ENCODE measurements at regions not wholly inside any gene's neighbourhood (a gene's known extent, or its start where the extent isn't known, plus 50 kb on each side); places are given as distances from the start of the nearest gene placed in this dataset.

DNA sequence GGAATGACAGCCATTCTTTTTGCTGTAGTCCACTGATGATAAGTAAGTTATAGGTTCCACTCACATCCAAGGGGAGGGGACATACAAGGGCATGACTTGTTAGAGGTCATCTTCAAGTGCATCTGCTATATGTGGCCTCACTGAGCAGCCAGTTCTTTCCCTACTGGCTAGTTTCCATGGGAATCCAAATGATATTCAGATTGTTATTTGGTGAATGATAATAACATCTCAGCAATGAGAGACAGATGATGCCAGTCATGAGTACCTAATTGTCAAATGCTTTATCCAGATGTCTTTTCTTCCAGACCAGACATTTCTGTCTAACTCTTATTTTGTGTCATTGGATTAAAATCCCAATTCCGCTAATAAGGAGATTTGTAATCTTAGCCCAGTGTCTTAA is 460.4 kb upstream of the BOD1L1 start:
- Mint-ChIP-seq H3K36me3 (ENCODE audit: low read depth) (no peaks in the 10 kb centered on the region), H3K4me3 (no peak overlapping the region), H3K9me3 (peaks cover 16% of the 10 kb centered on the region), H3K27ac (no peak overlapping the region), H3K27me3 (no peaks in the 10 kb centered on the region), H3K4me1 (ENCODE audit: low read depth) (no peaks in the 10 kb centered on the region)

DNA sequence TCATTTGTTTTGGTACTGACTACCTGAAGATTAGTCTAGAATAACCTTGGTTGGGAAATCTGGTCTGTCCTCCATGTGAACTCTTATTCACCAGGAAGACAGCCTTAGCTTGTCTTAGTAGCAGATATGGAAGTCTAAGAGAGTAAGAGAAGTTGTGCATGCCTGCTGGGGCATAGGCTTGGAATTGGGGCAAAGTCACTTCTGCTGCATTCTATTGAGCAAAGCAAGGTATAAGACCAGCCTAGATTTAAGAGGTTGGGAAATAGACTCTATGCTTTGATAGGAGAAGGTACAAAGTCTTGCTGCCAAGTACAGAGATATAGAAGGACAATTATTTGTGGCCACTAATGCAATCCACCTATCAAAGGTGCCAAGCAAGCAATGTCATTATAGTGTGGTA is 464.0 kb upstream of the BOD1L1 start:
- Mint-ChIP-seq H3K27me3 (no peaks in the 10 kb centered on the region), H3K36me3 (ENCODE audit: low read depth) (no peaks in the 10 kb centered on the region), H3K27ac (no peak overlapping the region), H3K9me3 (peaks cover 13% of the 10 kb centered on the region), H3K4me1 (ENCODE audit: low read depth) (no peaks in the 10 kb centered on the region), H3K4me3 (no peak overlapping the region)

DNA sequence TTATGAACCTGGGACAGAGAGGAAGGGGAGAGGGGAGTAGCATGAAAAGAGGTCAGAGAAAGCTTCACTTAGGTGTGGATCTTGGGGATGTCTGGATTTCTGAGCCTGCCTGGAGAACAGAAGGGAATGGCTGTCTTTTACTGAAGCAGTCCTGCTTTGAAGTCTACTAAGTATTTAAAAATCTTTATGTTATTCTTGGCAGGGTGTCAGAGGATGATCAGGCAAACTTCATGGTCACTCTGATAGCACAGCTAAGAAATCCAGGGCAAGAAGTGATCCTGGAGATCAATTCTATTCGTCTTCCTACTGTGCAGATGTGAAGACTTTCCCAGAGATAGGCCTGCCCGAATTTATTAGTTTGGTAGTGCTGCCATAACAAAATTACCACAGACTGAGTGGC is 464.4 kb upstream of the BOD1L1 start:
- Mint-ChIP-seq H3K27ac (no peak overlapping the region), H3K9me3 (peaks cover 13% of the 10 kb centered on the region), H3K4me3 (no peak overlapping the region), H3K36me3 (ENCODE audit: low read depth) (no peaks in the 10 kb centered on the region), H3K27me3 (no peaks in the 10 kb centered on the region), H3K4me1 (ENCODE audit: low read depth) (no peaks in the 10 kb centered on the region)

DNA sequence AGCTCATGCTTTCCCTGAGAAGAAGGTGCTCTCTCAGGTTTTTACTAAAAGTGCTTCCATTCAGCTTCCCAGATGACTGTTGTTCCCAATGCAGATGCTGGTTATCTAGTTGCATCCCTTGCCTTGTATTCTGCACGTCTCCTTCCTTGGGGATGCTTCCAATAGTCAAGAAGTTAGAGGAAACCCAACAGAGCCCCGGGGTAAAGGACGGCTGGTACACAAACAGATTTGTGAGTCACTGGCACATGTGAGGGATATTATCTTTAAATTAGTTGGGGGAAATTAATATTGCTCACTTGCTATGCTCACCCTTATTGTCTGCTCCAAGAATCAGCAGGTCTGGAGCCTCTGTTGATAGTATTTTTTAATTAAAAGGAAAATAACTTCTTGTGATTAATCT is 465.2 kb upstream of the BOD1L1 start:
- no peak overlapping the region for H3K27ac Mint-ChIP-seq
- no peaks in the 10 kb centered on the region for H3K36me3 Mint-ChIP-seq (ENCODE audit: low read depth)
- H3K9me3 Mint-ChIP-seq, result peaks cover 13% of the 10 kb centered on the region
- no peak overlapping the region for H3K4me3 Mint-ChIP-seq
- H3K4me1 Mint-ChIP-seq (ENCODE audit: low read depth), result no peaks in the 10 kb centered on the region
- H3K27me3 Mint-ChIP-seq, result no peaks in the 10 kb centered on the region

DNA sequence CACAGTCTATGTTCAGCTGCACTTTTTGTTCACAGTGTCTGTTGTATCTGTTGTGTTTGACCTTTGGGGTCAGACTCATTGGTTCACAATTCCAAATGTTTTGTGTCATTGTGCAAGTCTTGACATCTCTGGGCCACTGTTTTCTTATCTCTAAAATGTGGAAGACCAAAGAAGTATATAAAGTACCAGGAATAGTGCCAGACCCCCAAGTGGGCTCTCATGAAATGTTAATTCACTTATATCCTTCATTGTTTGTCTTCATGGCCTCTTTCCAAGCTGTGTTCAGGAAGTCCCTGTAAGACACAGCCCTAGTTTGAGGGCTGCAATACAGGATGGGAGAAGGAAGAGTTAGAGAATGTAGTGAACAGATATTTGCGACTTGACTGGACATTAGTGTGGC is 468.3 kb upstream of the BOD1L1 start:
- H3K4me3 Mint-ChIP-seq, result no peak overlapping the region
- H3K4me1 Mint-ChIP-seq (ENCODE audit: low read depth), result no peaks in the 10 kb centered on the region
- no peaks in the 10 kb centered on the region for H3K27me3 Mint-ChIP-seq
- peaks cover 10% of the 10 kb centered on the region for H3K9me3 Mint-ChIP-seq
- H3K27ac Mint-ChIP-seq, result no peak overlapping the region
- no peaks in the 10 kb centered on the region for H3K36me3 Mint-ChIP-seq (ENCODE audit: low read depth)

DNA sequence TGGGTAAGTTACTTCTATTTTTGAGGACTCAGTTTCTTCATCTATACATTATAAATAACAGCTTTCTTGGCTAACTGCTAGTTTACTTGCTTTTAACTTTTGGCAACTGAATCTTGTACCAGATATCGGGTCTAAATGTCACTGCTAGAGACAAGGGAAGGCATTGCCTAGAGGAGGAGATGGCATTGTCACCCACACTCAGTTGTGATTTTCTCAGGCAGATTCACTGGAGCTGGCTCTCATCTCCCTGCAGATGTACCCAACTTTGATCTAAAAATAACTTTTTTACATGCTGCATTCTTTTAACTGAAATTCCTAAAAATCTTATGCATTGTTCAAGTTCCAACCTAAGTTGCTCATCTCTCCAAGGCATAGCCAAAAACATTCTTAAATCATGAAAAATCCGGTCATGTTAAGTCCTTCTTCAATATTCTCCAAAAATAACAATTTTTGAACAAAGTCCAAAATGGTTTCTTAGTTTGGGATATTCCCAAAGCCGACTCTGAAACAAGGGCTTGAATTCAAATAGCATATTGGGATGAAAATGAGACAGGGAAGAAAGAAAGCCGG is 469.0 kb upstream of the BOD1L1 start:
- Mint-ChIP-seq H3K4me3 (no peak overlapping the region), H3K4me1 (ENCODE audit: low read depth) (no peaks in the 10 kb centered on the region), H3K9me3 (peaks cover 3% of the 10 kb centered on the region), H3K36me3 (ENCODE audit: low read depth) (no peaks in the 10 kb centered on the region), H3K27me3 (no peaks in the 10 kb centered on the region), H3K27ac (no peak overlapping the region)

DNA sequence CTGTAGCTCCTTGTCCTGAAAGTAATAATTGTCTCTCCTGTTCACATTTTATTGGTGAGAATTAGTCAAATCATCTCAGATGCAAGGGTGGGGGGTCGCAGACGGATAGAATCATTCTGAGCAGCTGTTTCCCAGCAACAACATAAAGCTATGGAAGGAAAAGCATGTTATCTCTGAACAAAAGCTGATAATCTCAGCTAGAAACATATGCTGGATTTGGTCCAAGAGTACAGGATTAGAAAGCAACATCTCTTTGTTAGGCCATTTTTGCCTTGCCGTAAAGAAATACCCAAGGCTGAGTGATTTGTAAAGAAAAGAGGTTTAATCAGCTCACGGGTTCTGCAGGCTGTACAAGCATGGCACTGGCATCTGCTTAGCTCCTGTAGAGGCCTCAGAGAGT is 472.8 kb upstream of the BOD1L1 start:
- H3K4me1 Mint-ChIP-seq (ENCODE audit: low read depth), result no peaks in the 10 kb centered on the region
- H3K4me3 Mint-ChIP-seq, result no peak overlapping the region
- H3K27ac Mint-ChIP-seq, result no peak overlapping the region
- no peaks in the 10 kb centered on the region for H3K27me3 Mint-ChIP-seq
- H3K9me3 Mint-ChIP-seq, result peaks cover under 1% of the 10 kb centered on the region
- no peaks in the 10 kb centered on the region for H3K36me3 Mint-ChIP-seq (ENCODE audit: low read depth)

DNA sequence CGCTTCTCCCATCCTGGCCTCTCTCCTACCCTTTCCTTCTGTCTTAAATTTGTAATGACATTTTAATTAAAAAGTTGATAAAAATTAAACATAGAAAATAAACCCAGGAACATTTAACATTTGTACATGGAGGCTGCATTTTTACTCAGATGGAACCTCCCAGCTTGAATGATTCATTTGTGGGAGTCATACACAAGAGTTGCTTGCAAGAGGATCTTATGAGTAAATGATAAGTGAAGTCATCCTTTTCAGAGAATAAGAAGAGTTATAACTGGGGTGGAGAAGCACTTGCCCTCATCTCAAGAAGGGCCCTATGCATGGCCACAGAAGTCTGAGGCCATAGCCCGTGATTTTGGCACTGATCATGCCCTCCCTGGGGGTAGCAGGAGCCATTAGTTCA is 482.9 kb upstream of the BOD1L1 start:
- Mint-ChIP-seq H3K27ac (no peak overlapping the region), H3K4me1 (ENCODE audit: low read depth) (no peaks in the 10 kb centered on the region), H3K4me3 (no peak overlapping the region), H3K27me3 (peaks cover 21% of the 10 kb centered on the region), H3K36me3 (ENCODE audit: low read depth) (no peaks in the 10 kb centered on the region), H3K9me3 (peaks cover 4% of the 10 kb centered on the region)

DNA sequence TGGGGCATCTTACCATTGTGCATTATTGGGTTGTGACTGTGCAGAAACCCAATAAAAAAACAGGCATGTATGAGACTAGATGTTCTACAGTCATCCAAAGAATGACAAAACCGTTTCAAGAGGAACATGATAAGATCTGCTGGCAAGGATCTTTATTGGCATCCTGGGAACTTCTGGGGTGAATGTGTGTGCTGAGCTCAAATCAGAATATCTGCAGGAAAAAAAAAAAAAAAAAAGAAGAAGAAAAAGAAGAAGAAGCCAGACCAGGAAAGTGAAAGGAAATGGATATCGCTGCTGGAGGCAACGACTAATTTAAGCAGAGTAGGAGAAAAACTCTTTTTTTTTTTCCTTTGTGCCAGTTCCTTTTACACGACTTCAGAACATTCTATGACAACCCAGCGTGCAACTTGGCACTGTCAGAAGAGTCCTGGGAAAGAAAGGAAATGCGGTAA is 484.2 kb upstream of the BOD1L1 start:
- Mint-ChIP-seq H3K27me3 (peaks cover 21% of the 10 kb centered on the region), H3K9me3 (no peaks in the 10 kb centered on the region), H3K4me3 (no peak overlapping the region), H3K36me3 (ENCODE audit: low read depth) (no peaks in the 10 kb centered on the region), H3K4me1 (ENCODE audit: low read depth) (no peaks in the 10 kb centered on the region), H3K27ac (no peak overlapping the region)

DNA sequence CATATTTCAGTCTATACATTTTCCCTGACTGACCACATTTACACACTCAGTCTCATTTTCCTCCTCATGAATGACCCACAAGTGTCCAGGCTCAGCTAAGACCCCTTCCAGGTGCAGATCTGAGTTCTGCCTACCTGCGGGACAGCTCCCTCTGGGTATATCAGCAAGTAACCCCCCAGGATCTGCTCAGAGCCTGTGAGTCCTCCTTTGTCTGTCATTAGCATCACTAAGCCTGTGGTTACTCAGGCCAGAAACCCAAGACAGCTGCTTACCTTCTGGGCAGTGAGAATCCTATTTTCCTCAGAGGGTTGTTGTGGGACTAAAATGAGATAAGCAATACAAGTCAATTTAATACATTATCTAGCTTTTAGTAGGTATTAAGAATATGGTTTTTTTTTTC is 487.6 kb upstream of the BOD1L1 start:
- Mint-ChIP-seq H3K9me3 (no peaks in the 10 kb centered on the region), H3K27ac (no peak overlapping the region), H3K4me3 (no peak overlapping the region), H3K4me1 (ENCODE audit: low read depth) (no peaks in the 10 kb centered on the region), H3K27me3 (peaks cover 21% of the 10 kb centered on the region), H3K36me3 (ENCODE audit: low read depth) (no peaks in the 10 kb centered on the region)

DNA sequence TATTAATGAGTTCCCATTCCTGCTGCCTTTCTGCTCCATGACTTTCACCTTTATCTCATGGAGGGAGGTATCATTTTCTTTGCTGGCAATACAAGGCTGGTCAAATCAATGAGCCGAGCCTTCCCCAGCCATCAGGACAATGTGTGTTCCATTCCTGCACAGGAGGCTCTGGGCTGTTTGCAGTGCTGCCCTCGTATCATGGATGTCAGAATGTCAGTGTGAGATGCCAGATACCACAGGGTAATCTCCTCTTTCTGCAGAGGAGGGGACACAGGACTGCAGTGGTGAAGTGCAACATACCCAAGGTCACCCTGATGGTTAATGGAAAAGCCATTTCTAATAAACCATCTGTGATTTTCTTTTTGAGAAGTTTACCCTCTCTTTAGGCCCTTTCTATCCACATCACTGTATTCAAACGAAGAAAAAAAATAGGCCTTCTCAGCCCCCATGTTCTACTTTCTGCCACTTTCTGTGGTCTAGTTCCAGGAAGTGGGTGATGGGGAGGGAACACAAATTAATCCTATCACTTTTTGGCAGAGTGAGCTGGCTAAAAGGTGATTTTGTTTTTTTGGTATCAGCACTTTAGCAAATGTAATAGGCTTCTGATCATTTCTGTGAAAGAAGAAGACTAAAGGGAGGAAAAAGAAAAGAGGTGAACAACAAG is 490.2 kb upstream of the BOD1L1 start:
- Mint-ChIP-seq H3K27me3 (peaks cover 10% of the 10 kb centered on the region), H3K36me3 (ENCODE audit: low read depth) (no peaks in the 10 kb centered on the region), H3K4me3 (no peak overlapping the region), H3K4me1 (ENCODE audit: low read depth) (no peaks in the 10 kb centered on the region), H3K27ac (no peak overlapping the region), H3K9me3 (peaks cover 4% of the 10 kb centered on the region)

DNA sequence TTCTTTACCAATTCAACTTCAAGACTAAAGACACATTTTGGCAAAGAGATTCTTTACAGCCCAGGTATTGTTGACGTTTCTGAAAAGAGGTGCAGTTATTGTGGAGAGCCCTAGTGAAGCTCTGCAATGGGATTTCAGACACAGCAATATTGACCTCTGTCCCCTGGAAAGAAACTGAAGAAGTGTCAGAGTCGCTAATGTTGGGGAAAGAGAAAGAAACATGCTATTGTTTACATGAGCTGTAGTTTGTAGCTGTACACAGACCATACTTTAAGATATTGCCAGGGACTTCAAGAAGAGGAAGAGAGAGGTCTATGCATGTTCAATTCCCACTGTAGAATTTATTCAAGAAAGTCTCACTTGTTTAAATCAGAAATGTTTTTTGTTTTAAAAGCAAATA is 497.3 kb upstream of the BOD1L1 start:
- Mint-ChIP-seq H3K4me1 (ENCODE audit: low read depth) (peaks cover 9% of the 10 kb centered on the region), H3K4me3 (no peak overlapping the region)

DNA sequence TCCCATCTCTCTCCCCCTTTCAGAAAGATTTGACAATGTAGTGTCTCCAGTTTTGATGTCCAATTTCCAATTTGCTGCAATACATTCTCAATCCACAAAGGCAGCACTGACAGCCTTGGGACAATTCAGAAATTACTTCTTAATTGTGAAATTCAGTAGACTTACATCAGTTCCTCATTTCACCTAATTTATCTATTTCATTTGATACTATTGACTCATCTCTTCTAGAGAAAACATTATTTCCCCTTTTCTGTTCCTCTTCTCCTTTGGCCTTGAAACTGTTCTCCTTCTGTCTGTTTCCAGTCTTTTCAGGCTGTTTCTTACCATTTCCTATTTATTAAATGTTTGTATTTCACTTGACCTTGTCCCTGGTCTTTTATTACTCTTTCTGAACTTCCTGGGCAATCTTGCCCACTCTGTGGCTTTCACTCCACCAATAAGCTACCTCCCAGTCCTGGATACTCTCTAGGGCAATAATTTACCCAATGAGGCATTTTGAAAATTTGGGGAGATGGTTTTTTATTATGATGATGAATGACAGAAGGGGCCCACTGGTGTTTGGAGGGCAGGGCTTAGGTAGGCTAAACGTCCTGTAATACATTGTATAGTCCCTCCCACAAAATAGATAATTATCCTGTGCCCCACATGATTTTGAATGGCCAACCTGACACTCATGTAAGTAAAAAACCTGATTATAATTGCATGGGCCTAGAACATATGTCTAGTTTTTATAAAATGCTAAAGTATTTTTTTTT is 498.0 kb upstream of the BOD1L1 start:
- Mint-ChIP-seq H3K9me3 (peaks cover 4% of the 10 kb centered on the region), H3K27ac (no peak overlapping the region), H3K4me3 (no peak overlapping the region), H3K4me1 (ENCODE audit: low read depth) (peaks cover 9% of the 10 kb centered on the region), H3K36me3 (ENCODE audit: low read depth) (no peaks in the 10 kb centered on the region), H3K27me3 (peaks cover 12% of the 10 kb centered on the region)

More for the DNA sequence above, 497.3 kb upstream of the BOD1L1 start:
- peaks cover 4% of the 10 kb centered on the region for H3K9me3 Mint-ChIP-seq
- no peaks in the 10 kb centered on the region for H3K36me3 Mint-ChIP-seq (ENCODE audit: low read depth)
- H3K27me3 Mint-ChIP-seq, result peaks cover 12% of the 10 kb centered on the region
- H3K27ac Mint-ChIP-seq, result no peak overlapping the region

DNA sequence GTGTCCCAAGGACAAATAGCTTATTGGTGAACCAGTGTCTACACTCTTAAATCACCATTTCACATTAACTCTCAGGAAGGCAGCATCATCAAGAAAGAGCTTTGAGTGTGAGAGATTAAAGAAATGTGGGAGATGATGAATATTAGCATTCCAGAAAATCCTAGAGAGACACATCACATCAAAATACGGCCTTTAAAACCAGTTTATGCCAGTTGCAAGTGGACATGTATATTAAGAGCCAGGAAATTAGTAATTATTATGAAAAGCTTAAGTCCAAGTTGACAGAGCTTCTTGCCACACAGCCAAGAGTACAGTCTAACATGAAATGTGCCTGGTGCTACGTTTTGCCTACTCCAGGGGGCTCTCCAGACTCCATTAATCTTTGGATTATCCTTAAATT is 503.0 kb upstream of the BOD1L1 start:
- H3K9me3 Mint-ChIP-seq, result no peaks in the 10 kb centered on the region
- H3K4me1 Mint-ChIP-seq (ENCODE audit: low read depth), result no peaks in the 10 kb centered on the region
- H3K27ac Mint-ChIP-seq, result no peak overlapping the region
- peaks cover 8% of the 10 kb centered on the region for H3K27me3 Mint-ChIP-seq
- H3K36me3 Mint-ChIP-seq (ENCODE audit: low read depth), result no peaks in the 10 kb centered on the region
- H3K4me3 Mint-ChIP-seq, result no peak overlapping the region

DNA sequence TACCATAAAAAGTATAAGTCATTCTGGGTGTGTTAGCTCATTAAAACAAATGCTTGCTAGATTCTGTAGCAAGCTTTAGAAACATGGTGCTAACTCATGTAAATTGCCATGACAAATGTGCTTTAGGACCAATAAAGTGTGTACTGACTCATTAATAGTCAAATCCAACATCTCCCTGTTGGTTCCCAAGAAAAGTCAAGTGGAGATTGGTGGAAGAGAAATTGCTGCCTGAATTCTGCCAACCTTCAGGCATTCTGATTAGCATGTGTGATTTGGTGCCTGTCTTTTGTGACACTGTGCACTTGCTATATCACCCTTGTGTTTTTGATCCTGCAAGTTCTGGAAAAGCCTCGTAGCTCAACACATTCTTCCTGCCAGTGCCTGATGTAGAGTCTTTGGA is 503.8 kb upstream of the BOD1L1 start:
- Mint-ChIP-seq H3K4me3 (no peak overlapping the region), H3K9me3 (no peaks in the 10 kb centered on the region), H3K27me3 (peaks cover 8% of the 10 kb centered on the region), H3K36me3 (ENCODE audit: low read depth) (no peaks in the 10 kb centered on the region), H3K27ac (no peak overlapping the region), H3K4me1 (ENCODE audit: low read depth) (no peaks in the 10 kb centered on the region)

Data from stimulated activated naive CD8-positive, alpha-beta T cell treated with anti-CD3 and anti-CD28 coated beads, Interleukin-15, Interleukin-2, amounts not matched to agents 100 ng/mL and 50 ng/mL, for 24 hours (primary cell).